GM18870 (cell line): ENCODE measurements at regions not wholly inside any gene's neighbourhood (a gene's known extent, or its start where the extent isn't known, plus 50 kb on each side); places are given as distances from the start of the nearest gene placed in this dataset.

Source experiments
- ATAC-seq: cut with Tn5 transposase; IDR thresholded peaks from one replicate; pipeline ENCODE4 v1.9.1; 2021; ENCODE audit warnings: moderate library complexity; ENCODE audit not compliant: unreplicated experiment

- ATAC-seq = no peak
Measured at GRCh38 chr7:155201325-155202087, 96.2 kb upstream of the INSIG1 start.

GRCh38 chr7:155202106-155202871 is 95.4 kb upstream of the INSIG1 start:
- ATAC-seq = no peak

DNA sequence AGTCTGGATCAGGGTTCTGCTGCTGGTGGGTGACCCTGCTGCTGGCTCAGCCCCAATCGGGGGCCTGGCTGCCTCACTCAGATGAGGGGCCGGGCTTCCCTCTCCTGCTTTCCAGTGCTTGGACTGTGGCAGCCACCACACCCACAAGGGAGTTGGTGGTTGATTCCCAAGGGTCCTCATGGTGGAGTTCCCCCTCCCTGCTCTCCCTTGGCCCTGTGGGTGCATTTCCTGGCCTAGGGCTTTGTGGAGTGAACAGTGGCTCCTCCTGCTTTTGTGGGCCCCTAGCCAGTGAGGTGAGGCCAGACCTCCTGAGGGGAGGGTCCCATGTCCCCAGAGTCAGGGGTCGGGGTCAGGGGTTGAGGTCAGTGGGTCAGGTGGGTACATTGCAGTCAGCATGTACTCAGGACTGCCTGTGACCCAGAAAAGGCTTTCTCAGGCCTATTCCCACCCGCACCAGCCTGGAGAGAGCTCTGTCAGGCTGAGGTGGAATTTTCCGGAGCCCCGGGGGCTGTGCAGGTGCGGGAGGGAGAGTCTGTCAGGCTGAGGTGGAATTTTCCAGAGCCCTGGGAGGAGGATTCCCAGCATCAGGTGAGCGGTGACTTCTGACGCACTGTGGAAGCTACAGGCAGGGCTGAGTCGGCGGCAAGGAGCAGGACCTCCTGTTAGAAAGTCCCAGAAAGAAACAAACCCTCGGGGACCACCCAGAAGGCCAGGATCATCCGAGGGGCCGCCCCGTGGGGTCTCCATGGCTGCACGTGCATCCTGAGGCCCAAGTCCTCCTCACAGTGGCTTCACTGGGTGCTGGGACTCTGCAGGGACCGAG is 94.4 kb upstream of the INSIG1 start:
- ATAC-seq = no peak

- no peak for ATAC-seq
Measured at GRCh38 chr7:155203882-155204691, 93.6 kb upstream of the INSIG1 start.

DNA sequence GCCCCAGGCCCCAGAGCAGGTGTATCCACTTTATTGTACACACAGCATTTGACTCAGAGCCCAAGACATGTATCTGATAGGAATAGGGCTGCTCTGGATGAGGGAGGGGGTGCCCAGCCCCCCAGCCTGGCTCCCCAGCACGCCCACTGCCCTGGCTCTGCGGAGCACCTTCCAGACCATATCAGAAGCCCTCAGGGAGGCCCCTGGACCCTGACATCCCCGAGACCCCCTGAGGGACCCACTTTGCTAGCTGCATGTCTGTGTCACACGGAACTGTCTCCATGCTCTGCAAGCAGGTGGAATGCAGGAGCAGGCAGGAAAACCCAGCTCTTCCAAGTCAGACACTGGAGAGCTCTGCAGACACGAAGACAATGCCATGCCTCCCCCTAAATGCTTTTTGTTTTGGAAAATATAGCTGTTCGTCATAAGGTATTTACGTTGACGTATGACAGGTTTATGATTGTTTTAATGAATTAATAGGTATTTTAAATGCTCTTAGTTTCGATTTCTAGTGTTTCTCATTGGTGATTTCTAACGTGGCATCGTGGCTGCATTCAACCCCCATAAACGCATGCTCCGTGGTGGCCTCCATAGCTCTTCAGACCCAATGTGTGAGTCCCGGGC is 92.8 kb upstream of the INSIG1 start:
- ATAC-seq = no peak

- ATAC-seq = peak; percentile 93
Measured at GRCh38 chr7:155205368-155206317, 92.0 kb upstream of the INSIG1 start.

- peak; percentile 30 for ATAC-seq
Measured at GRCh38 chr7:155206318-155207020, 91.2 kb upstream of the INSIG1 start.

DNA sequence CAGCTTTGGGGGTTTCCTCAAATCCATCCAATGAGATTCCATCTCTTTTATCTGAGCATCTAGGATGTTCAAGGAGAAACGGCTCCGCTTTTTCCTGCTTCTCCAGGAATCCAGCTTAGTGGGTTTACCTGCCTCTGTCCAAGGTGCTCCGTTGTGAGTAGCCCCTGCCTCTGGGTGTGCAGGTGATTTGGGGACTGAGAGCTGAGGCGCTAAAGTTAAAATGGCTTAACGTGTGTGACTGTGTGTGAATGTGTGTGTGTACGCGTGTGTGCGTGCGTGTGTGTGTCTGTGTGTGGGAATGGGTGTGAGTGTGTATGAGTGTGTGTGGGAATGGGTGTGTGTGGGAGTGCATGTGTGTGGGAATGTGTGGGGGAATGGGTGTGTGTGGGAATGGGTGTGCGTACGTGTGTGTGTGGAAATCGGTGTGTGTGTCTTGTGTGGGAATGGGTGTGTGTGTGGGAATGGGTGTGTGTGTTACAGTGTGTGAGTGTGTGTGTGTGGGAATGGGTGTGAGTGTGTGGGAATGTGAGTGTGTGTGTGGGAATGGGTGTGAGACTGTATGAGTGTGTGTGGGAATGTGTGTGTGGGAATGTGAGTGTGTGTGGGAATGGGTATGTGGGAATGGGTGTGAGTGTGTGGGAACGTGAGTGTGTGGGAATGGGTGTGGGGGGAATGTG is 90.2 kb upstream of the INSIG1 start:
- ATAC-seq = no peak

- ATAC-seq = no peak
Measured at GRCh38 chr7:155208681-155209477, 88.8 kb upstream of the INSIG1 start.

- no peak for ATAC-seq
Measured at GRCh38 chr7:155209478-155210319, 88.0 kb upstream of the INSIG1 start.

- ATAC-seq = no peak
Measured at GRCh38 chr7:155210356-155210755, 87.3 kb upstream of the INSIG1 start.

- no peak for ATAC-seq
Measured at GRCh38 chr7:155211173-155211572, 86.5 kb upstream of the INSIG1 start.

GRCh38 chr7:155211761-155212160 is 85.9 kb upstream of the INSIG1 start:
- ATAC-seq = no peak

DNA sequence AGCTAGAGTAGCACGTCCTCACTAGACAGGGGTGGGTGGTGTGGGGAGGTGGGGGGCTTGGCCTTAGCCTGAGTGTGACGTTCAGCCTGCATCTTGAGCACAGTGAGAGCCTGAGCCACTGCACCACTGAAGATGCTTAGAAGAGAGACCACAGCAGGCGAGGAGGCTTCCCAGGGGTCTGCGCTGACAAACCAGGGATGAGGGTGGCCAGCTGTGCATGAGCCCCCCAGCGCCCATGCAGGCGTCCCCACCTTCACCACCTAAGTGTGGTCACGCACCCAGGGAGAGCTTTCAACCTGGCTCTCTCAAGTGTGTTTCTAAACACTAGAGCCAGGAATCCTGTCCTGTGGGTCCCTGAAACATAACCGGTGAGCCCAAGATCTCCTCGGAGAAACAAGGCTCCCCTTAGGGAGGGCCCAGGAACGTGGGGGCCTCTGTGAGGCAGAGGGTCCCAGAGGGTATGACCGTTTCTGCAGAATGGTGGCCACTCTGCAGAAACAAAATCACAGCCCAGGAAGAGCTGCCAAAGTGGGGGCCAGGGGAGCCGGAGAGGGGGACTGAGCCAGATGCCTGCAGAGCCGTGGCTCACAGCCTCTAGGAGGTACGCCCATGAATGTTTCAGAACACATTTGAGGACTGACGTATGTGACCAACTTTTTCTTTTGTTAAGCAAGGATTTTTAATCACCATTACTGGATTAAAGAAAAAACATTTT is 85.2 kb upstream of the INSIG1 start:
- no peak for ATAC-seq

- no peak for ATAC-seq
Measured at GRCh38 chr7:155213385-155213784, 84.3 kb upstream of the INSIG1 start.
